Activated T-helper 1 cell treated with anti-CD3 and anti-CD28 coated beads, Interleukin-2, amount 50 U/mL, for 16 hours (primary cell): ENCODE measurements at regions not wholly inside any gene's neighbourhood (a gene's known extent, or its start where the extent isn't known, plus 50 kb on each side); places are given as distances from the start of the nearest gene placed in this dataset.
"Not testable (repeated sequence)": the region's sequence is repeated elsewhere in the genome, so short reads cannot be mapped to it uniquely, and the experiment has no call there.

Source experiments
- DNase-seq, 2 donors: peaks; one replicate each; pipeline ENCODE4 v3.0.0-alpha.2; 2020; ENCODE audit warnings: low read depth in 1 of 2, low spot score in 1 of 2

- DNase-seq, result no peak
Observed at GRCh38 chr2:147320146-147320545, 524.7 kb upstream of the ACVR2A start.

- no peak for DNase-seq
Observed at GRCh38 chr2:147311058-147311430, 533.8 kb upstream of the ACVR2A start.

GRCh38 chr2:147310335-147311057, 534.3 kb upstream of the ACVR2A start:
- no peak for DNase-seq

GRCh38 chr2:147297820-147298219, 547.0 kb upstream of the ACVR2A start:
- DNase-seq, result no peak

GRCh38 chr2:147294825-147295392, 549.9 kb upstream of the ACVR2A start:
- DNase-seq, result no peak

GRCh38 chr2:147293991-147294824, 550.6 kb upstream of the ACVR2A start:
- no peak for DNase-seq

GRCh38 chr2:147288131-147288530, 556.7 kb upstream of the ACVR2A start:
- no peak for DNase-seq

- no peak for DNase-seq
Observed at GRCh38 chr2:147275943-147276342, 568.9 kb upstream of the ACVR2A start.

GRCh38 chr2:147273628-147274027, 571.2 kb upstream of the ACVR2A start:
- no peak for DNase-seq

- DNase-seq, result no peak
Observed at GRCh38 chr2:147273106-147273505, 571.7 kb upstream of the ACVR2A start.

- not testable (repeated sequence) for DNase-seq
Observed at GRCh38 chr2:147269581-147269980, 575.2 kb upstream of the ACVR2A start.

GRCh38 chr2:147260241-147260640, 584.6 kb upstream of the ACVR2A start:
- no peak for DNase-seq

- no peak for DNase-seq
Observed at GRCh38 chr2:147255812-147256211, 589.0 kb upstream of the ACVR2A start.

GRCh38 chr2:147250652-147251356, 594.0 kb upstream of the ACVR2A start:
- no peak for DNase-seq

- DNase-seq, result no peak
Observed at GRCh38 chr2:147247749-147248148, 597.1 kb upstream of the ACVR2A start.

GRCh38 chr2:147242445-147242844, 602.4 kb upstream of the ACVR2A start:
- no peak for DNase-seq

- DNase-seq, result no peak
Observed at GRCh38 chr2:147236601-147237000, 608.2 kb upstream of the ACVR2A start.

GRCh38 chr2:147232225-147232669, 612.6 kb upstream of the ACVR2A start:
- DNase-seq, result no peak

- no peak for DNase-seq
Observed at GRCh38 chr2:147231607-147232006, 613.2 kb upstream of the ACVR2A start.

- no peak for DNase-seq
Observed at GRCh38 chr2:147231081-147231480, 613.7 kb upstream of the ACVR2A start.

- no peak for DNase-seq
Observed at GRCh38 chr2:147227313-147227712, 617.5 kb upstream of the ACVR2A start.
